HG03095 (cell line): ENCODE measurements at regions not wholly inside any gene's neighbourhood (a gene's known extent, or its start where the extent isn't known, plus 50 kb on each side); places are given as distances from the start of the nearest gene placed in this dataset.

Experiments
- ATAC-seq: cut with Tn5 transposase; IDR thresholded peaks from one replicate; pipeline ENCODE4 v1.9.1; 2021; ENCODE audit warnings: moderate library complexity; ENCODE audit not compliant: unreplicated experiment

DNA sequence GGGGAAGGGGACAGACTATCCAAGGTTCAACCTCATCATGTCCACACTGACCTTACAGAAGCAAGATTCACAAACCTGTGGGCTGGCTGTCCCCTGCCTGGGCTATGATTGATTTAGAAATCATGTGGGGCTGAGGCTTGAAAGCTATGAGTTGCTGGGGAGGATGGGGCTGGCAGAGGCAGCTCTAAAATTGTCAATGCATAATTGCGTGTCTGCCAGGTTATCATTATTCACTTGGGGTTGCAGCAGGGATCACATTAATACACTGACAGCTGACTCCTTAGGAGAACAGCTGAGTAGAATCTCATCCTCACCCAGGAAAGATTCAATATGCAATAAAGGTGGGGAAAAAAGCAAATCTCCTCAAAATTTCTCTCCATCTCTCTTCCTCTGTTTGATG lies 866.3 kb downstream of the CCSER2 start:
- no peak for ATAC-seq

DNA sequence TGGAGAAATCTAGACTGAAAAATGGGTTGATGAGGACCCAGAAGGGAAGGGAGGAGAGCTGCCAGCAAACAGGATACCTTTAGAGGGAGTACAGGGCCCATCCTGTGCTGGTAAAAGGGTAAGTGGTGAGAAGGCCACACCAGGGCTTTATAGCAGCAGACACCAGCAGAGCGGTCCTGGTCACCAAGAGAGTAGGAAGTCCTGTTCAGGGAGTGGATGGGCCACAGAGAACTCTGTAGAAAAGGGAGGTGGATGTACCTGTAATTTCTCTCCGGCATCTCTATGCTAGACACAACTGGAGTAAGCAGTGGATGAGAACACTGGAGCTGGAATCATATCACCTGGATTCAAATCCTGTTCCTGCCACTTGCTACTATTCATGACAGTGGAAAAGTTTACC lies 867.2 kb downstream of the CCSER2 start:
- ATAC-seq, result no peak

DNA sequence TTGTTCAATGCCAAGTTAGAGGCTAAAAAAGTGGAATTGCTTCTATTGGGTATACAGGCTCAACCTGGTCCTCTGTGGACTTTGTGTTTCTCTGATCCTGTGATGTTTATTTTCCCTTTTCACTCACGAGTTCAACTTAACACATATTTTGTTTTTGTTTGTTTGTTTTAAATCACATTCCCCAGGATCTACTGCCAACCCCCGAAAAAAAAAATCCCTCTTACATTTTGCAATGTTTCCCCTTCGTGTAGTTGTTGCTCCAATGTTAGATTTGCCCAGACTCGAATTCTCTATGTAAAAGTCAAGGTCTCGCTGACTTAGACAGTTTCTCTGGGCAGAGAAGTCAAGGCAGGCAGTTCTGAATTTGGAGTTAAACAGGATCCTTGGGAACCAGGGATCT lies 876.4 kb downstream of the CCSER2 start:
- ATAC-seq, result no peak

DNA sequence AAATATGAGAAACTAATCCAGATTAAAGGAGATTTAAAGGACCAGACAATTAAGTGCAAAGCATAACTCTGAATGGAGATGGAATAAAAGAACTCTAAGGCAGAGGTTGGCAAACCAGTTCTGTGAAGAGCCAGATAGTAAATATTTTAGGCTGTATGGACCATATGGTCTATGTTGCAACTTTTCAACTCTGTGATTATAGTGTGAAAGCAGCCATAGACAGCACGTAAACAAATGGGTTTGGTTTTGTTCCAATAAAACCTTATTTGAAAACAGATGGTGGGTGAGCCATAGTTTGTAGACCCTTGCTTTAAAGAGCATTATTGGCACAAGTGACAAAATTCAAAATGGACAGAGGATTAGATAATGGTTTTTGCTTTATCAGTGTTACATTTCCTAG lies 884.1 kb downstream of the CCSER2 start:
- ATAC-seq, result no peak

DNA sequence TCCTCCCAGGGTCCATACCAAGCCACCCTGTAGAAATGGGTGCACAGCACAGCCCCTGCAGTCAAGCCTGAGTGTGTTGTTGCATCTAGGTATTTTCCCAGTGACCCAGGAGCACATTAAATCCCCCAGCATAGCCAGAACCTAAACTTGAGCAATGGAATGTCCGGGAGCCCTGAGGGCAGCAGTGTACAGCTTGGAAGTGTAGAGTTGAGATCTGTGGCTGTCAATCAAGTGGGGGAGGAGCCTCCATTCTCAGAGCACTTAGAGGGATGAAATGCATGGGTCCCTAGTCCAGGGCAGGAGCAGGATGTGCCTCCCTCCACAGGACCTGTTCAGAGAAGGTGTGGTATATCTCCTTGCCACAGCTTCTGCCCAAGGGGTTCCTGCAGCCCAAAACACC lies 885.1 kb downstream of the CCSER2 start:
- no peak for ATAC-seq

DNA sequence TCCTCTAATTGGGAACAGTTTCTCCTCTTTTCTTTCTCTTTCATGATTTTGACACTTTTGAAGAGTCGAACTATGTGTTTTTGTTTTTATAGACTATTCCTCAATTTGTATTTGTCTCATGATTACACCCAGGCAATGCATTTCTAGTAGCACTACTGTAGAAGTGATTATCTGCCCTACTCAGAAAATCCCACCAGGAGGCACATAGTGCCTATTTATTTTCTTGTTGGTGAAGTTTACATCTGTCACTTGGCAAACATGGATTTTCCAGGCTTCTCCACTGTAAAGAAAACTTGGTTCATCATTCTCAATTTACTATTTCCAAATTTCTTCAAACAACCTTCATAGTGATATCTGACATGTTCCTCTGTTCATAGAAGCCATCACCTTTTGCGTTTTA lies 893.9 kb downstream of the CCSER2 start:
- ATAC-seq, result no peak

DNA sequence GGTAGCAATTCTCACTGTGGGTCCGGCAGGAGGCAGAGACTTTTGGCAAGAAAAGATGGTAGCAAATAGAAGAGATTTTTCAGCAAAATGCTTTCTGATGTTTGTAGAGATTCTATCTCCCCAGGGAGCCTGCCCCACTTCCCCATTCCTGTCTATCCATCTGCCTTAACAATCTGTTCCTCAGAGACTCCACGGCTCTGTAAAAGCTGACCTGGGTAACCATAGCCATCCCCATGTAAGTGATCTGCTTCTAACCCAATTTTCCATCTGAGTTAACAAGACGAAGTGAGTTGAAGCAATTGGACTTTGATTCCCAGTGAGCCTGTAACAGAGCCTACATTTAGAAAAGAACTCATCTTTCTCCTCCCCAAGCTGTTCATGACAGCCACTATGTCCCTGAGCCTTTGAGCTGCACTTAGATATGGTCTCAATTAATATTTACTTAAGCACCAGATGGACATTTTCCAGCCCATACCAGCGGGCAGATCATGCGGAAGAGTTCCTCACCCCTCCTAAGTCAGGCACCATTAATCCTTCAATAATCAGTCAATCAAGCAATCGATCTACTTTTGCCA lies 896.1 kb downstream of the CCSER2 start:
- no peak for ATAC-seq

DNA sequence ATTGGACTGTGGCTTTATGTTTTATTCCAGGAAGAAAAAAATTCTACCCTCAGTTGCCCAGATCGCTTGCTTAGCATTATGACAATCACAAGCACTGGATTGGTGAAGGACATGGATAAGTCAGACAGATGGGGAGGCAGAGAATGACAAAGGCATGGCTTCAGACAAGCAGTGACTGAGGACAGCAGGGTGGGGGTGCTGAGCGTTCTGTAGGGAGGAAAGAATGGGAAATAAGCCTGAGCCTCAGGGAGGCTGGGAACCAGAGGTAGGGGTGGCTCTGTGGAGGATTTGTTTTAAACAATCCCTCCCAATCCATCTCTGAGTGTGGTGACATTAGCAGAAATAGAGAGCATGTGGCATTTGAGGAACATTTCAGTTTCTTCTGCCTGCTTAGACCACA lies 896.9 kb downstream of the CCSER2 start:
- no peak for ATAC-seq

DNA sequence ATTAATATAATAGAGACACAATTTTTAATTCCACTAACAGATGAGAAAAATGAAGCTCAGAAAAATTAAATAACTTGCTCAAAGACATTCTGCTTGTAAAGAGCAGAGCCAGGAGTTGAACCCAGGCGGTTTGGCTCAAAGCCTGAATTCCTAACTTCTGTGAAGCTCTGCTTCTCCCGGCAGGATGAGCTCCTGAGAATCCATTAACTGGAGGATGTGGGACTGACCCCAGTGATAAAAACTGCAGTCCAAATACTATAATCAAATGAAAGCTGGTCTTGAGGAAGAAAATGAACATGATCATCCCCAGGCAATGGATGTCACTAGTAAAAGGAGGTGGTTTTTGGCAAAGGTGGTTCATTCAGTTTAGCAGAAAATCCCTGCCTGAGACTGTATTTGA lies 898.2 kb downstream of the CCSER2 start:
- no peak for ATAC-seq

DNA sequence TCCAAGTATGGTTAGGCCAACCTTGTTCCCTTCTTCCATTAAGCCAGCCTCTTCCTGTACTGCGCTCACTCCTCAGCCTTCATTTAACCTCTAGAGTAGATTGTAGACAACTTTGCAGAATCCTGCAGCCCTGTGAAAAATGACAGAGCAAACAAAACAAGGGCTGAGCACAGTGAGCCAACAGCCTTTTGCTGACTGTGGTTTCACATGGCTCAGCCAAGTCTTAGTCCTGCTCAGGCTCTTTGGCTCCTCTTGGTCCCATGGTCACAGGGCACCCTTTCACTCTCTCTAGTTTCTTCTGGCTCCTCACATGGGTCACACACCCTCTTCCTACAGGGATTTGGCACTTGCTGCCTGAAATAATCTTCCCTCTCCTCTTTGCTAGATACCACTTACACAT lies 900.3 kb downstream of the CCSER2 start:
- no peak for ATAC-seq

DNA sequence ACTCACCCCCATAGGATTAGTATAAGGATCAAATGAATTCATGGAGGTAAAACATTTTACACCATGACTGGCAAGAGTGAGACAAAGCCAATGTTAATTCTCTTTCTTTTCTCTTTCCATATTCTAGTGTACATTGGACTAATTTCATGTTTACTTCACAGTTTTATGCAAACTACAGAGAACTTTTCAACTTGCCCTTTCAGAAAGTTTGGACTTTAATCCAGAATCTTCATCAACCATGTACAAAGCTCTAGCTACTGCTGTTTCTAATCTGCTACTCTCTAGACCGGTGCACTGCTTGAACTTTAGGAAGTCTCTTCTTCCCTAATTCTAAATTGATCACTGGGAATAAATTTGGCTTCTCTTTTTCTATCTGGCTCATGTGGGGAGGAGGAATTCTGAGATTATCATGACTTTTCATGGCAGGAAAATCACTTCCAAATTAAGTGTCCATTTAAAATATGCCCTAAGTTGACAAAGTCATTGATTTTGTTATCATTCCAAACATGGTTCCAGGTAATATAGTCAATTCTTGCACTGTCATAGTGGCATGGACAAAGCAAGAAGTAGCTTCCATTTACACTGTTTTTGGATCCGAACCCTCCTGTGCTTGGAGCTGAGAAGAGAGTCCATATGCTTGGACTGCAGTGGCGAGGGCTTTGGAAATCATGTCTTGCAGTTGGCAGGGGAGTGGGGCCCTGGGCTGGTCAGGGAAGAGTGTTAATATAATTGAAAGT lies 903.3 kb downstream of the CCSER2 start:
- no peak for ATAC-seq

DNA sequence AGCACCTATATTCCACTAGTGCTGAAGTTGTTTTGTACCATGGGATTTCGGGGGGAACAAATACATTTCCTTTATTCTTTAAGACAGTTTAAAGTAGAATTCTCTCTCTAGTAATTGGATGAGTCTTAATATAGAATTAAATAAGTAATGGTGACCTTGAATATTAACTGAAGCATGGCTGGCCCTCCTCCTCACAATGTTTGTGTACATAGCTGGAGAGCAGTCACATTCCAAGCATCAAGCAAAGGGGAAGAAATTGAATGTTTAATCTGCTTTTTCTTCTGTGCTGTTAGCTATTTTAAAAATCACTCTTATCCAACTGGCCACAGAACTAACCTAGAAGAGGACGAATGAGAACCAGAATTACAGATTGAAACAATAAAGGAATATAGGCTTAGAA lies 906.9 kb downstream of the CCSER2 start:
- ATAC-seq, result no peak

DNA sequence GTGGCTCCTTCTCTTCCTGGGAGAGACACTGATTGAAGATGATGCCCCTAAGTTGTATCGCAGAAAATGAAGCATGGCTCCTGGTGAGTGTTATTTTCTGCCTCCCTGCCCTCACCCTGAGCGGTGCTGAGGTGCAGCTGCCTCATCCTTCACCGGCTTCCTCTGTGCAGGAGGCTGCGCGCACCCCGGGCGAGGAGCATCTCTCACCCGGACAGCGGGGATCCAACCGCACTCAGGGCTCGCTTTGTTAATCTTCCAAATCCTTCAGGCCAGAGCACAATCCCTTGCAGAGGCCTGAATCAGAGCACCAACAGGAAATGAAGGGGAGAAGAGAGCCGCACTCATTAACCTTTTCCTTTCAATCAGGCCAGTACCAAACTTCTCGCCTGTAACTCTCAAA lies 910.3 kb downstream of the CCSER2 start:
- ATAC-seq, result no peak

DNA sequence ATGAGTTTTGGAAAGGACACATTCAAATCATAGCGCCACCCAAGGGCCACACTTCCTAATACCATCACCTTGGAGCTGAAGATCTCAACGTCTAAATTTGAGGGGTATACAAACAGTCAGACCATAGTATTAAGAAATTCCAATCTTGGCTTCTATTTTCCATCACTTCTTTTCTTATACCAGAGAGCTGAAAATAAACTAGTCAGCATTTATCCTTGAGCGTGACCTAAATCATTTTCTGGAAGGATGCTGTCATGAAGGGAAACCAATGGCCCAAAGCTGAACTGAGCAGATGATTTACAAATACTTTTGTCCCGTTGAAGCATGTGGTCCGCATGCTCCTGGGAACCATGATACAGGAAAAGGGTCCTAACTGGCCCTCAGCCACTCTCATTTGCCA lies 921.9 kb downstream of the CCSER2 start:
- no peak for ATAC-seq

DNA sequence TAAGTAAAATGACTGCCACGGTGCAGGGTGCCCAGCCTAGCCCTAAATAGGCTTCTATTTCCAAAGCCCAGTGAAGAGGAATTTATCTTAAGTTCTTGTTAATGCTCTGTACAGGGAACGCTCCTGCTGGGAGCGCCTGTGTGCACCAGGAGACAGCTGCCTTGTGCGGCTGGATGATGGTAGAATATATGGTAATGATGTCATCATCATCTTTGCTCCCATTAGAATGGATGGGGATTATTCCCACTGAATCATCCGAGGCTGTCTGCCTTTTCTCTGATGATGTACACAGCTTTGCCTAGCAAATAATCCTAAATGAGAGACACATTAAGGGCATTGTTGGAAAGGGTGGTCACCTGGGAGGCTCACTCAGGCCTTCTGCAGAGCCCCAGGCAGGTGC lies 928.1 kb downstream of the CCSER2 start:
- no peak for ATAC-seq

DNA sequence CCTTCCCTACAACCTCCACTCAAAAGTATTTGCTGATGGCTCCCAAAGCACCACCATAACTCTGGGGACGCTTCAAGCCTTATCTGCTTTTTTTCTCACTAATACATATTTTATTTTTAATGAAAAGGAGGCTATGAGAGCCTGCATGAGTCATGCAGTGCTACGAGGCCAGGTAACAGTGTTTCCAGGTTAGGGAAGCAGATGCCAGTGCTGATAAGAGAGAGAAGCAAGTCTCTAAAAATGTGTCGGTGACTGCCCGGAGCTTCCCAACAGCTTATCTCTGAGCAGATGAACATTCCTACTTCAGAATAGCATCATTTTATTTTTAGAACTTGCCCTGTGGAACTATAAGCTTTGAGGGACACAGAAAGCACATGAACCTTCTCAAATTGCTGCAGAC lies 931.5 kb downstream of the CCSER2 start:
- no peak for ATAC-seq

DNA sequence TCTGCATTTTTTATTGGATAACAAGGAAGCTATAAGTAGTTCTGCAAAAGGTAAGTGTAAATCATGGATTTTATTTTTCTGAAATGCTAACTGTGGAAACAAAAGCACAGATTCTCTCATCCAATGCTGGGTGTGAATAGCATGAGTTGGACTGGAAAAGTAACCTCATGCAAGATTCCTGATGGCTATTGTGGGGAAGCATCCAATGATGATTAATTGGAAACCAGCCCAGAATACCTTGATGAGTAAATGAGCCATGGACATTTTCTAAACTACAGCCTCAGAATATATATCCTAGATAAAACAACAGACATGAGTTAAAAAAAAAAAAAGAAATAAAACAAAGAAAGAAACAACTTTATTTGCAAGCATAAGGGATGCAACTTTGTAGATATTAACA lies 934.6 kb downstream of the CCSER2 start:
- ATAC-seq, result no peak

DNA sequence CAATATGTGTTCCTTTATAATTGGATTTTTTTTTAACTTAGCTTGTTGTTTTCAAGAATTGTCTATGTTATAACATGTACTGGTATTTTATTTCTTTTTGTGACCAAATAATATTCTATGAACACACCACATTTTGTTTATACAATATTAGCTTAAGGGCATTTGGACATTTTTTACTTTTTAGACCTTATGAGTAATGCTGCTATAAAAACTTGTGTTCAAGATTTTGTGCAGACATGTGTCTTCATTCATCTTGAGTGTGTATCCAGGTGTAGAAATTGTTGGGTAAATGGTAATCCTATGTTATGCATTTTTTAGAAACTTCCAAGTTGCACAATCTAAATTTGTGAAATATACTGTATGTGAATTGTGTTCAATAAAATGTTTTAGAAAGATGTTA lies 936.7 kb downstream of the CCSER2 start:
- no peak for ATAC-seq

DNA sequence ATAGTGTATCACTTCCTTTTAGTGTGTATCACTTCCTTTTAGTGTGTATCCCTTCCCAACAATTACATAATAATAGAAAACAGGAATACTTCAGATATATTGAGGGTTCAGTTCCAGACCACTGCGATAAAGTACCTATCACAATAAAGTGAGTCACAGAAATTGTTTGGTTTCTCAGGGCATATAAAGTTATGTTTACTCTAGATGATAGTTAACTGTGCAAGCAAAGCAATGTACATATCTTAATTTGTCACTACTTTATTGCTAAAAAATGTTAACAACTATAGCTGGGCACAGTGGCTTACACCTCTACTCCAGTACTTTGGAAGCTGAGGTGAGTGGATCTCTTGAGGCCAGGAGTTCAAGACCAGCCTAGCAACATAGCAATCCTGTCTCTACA lies 938.4 kb downstream of the CCSER2 start:
- no peak for ATAC-seq

DNA sequence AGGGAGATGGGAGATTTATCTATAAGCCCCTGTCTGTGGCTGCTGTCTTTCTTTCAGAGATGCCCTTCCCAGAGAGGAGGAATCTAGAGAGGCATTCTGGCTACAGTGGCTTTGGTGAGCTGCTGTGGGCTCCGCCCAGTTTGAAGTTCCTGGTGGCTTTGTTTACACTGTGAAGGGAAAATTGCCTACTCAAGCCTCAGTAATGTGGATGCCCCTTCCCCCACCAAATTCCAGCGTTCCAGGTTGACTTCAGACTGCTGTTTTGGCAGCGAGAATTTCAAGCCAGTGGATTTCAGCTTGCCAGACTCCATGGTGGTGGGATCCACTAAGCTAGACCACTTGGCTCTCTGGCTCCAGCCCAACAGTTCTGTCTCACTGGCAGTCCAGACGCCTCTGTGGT lies 951.6 kb downstream of the CCSER2 start:
- ATAC-seq, result no peak

DNA sequence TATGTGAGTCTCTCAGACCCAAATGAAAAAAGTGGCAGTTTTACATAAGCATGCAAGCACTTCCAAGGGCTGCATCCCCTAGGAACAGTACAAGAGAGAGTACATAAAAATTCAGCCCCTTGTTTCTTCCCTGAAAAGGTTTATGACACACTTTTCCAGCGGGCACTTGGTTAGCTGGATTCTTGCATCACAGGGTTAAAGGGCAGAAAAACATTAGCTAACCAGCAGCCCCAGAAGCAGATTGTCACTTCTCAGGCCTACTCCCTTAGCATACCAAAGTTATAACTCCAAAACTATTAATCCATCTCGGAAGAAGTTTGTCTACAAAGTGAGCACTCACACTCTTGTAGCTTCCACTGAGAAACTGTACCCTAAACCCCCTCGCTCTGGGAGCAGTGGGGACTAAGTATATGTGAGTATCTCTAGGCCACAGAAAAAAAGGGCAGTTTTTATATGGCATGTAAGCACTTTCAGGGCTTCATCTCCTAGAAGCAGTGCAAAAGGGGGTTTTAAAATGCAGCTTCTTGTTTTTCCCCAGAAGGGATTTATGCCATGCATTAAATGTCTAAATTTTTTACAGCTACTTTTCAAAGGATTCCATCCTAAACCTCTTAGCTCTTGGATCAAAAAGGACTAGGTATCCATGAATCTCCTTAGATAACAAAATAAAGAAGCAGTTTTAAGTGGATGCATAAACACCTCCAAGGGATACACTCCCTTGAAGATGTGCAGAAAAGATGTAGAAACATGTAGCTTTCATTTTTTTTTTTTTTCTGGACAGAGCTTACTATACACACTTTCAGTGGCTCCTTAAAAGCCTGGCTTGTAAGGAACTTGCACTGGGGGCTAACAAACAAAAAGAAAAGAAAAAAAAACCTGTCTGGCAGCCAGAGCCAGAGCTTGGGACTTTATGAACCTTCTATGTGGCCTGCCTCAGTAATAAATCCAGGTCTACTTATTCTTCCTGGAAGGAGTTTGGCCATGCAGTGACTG lies 956.7 kb downstream of the CCSER2 start:
- ATAC-seq, result no peak

DNA sequence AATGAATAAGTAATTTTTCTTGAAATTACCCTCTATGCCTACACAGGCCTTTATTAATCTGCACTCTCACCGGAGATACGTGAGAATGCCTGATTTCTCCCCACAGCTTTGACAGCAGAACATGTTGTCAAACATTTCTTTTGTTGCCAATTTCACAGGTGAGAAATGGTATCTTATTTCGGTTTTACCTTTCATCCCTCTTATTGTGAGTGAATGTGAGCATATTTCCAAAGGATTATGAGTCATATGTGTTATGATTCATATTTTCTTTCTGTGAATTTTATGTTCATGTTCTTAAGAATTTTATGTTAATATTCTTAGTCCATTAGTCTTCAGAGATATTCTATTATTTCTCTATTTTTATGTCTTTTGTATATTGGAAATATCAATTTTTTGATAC lies 965.1 kb downstream of the CCSER2 start:
- no peak for ATAC-seq
